PC-9 (cell line): ENCODE measurements at regions not wholly inside any gene's neighbourhood (a gene's known extent, or its start where the extent isn't known, plus 50 kb on each side); places are given as distances from the start of the nearest gene placed in this dataset.

Source experiments
- CTCF ChIP-seq: fragments of 200-600 bp; sonication (generic); conservative IDR thresholded peaks from 2 replicates; pipeline ENCODE4 v1.6.1; 2017; ENCODE audit warnings: mixed run types, antibody characterized with exemption, mild to moderate bottlenecking, moderate library complexity
- EZH2 ChIP-seq: fragments of 200-600 bp; sonication (generic); IDR thresholded peaks from 2 replicates; pipeline ENCODE4 v1.8.0; 2017; ENCODE audit warnings: antibody characterized with exemption, low read depth

DNA sequence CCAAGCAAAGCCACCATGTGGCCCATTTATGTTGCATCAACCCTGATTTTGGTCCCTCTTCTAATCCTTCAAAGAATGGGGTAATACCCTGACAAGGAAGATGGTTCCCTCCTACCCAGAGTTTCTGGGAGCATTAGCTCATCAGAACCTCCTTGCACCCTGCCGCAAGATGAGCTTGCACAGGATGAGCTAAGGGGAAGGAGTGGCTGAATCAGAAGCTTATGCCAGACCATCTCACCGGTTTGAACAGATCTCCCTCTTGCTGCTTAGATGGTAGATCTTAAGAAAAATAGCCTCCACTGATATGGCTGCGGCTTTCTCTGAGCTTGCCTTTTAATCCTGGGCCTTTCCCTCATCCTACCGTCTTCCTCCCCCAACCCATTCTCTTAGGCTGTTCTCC, 175.1 kb downstream of the SOX9 start:
- no peak for TF ChIP-seq CTCF
- TF ChIP-seq EZH2: no peak
